Keratinocyte (primary cell): ENCODE measurements at regions not wholly inside any gene's neighbourhood (a gene's known extent, or its start where the extent isn't known, plus 50 kb on each side); places are given as distances from the start of the nearest gene placed in this dataset.

Source experiments
- EZH2 ChIP-seq: IDR thresholded peaks from one replicate; pipeline ENCODE4 v1.6.1; 2012; ENCODE audit warnings: inconsistent platforms, mild to moderate bottlenecking, low read length, moderate library complexity
- TF ChIP-seq, protein P1 (sequence below), 3 experiments: IDR thresholded peaks in 1 of 3; conservative IDR thresholded peaks in 1 of 3; optimal IDR thresholded peaks in 1 of 3; 2 replicates in 2 of 3; 3 replicates in 1 of 3; pipeline versions ENCODE3 to v1.5.1; 2011; ENCODE audit warnings: low read length in 3 of 3, mild to moderate bottlenecking in 3 of 3, moderate library complexity in 2 of 3, control low read depth in 1 of 3, inconsistent platforms in 1 of 3; ENCODE audit not compliant: insufficient read depth in 2 of 3; ENCODE audit errors: extremely low read depth in 1 of 3

DNA sequence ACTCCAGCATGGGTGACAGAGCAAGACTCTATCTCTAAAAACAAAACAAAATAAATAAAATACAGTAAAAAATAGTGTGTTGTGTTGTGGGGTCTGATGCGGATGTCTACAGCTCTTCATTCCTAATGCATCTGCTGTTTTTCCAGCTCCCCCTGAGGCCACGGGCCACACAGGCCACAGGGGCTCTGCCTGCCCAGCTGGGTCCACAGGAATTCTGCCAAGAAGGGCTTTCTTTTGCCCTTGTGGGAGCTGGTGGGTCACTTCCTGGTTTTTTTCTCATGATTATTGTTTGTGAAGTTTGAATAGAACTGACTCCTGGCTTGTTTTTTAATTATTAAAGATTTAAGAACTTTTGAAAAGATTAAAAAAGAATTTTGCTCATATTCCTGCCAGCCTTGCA, 67.4 kb upstream of the CLDN5 start:
- TF ChIP-seq, protein P1, sequence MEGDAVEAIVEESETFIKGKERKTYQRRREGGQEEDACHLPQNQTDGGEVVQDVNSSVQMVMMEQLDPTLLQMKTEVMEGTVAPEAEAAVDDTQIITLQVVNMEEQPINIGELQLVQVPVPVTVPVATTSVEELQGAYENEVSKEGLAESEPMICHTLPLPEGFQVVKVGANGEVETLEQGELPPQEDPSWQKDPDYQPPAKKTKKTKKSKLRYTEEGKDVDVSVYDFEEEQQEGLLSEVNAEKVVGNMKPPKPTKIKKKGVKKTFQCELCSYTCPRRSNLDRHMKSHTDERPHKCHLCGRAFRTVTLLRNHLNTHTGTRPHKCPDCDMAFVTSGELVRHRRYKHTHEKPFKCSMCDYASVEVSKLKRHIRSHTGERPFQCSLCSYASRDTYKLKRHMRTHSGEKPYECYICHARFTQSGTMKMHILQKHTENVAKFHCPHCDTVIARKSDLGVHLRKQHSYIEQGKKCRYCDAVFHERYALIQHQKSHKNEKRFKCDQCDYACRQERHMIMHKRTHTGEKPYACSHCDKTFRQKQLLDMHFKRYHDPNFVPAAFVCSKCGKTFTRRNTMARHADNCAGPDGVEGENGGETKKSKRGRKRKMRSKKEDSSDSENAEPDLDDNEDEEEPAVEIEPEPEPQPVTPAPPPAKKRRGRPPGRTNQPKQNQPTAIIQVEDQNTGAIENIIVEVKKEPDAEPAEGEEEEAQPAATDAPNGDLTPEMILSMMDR (optimal IDR thresholded peaks at IDR 0.05 in 1 of 3, IDR thresholded peaks at IDR 0.05 in 1 of 3, conservative IDR thresholded peaks at IDR 0.05 in 1 of 3; ENCODE audit: extremely low read depth in 1 of 3, insufficient read depth in 2 of 3, low read length in 3 of 3), result no peak
- TF ChIP-seq EZH2, result no peak
